GM18517 (cell line): ENCODE measurements at regions not wholly inside any gene's neighbourhood (a gene's known extent, or its start where the extent isn't known, plus 50 kb on each side); places are given as distances from the start of the nearest gene placed in this dataset.
"Not testable (repeated sequence)": the region's sequence is repeated elsewhere in the genome, so short reads cannot be mapped to it uniquely, and the experiment has no call there.

ENCODE experiments used
- ATAC-seq: cut with Tn5 transposase; IDR thresholded peaks from one replicate; pipeline ENCODE4 v1.9.1; 2021; ENCODE audit warnings: mild to moderate bottlenecking, moderate library complexity; ENCODE audit not compliant: unreplicated experiment

DNA sequence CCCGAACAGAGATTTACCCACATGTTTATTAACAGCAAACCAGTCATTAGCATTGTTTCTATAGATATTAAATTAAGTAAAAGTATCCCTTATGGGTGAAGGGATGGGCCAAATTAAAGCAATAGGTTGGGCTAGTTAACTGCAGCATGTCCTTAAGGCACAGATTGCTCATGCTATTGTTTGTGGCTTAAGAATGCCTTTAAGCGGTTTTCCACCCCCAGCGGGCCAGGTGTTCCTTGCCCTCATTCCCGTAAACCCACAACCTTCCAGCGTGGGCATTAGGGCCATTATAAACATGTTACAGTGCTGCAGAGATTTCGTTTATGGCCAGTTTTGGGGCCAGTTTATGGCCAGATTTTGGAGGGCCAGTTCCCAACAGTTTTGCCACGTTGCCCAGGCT lies 245.3 kb upstream of the PROK2 start:
- not testable (repeated sequence) for ATAC-seq

DNA sequence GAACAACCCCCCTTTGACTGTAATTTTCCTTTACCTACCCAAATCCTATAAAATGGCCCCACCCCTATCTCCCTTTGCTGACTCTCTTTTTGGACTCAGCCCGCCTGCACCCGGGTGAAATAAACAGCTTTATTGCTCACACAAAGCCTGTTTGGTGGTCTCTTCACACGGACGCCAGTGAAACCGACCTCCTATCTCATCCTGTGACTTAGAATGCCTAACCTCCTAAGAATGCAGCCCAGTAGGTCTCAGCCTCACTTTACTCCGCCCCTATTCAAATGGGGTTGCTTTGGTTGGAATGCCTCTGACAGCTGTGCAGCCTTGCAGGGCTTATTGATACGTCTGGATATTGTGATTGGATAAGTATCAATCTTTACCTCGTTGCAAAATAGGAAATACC lies 243.8 kb upstream of the PROK2 start:
- ATAC-seq = not testable (repeated sequence)

DNA sequence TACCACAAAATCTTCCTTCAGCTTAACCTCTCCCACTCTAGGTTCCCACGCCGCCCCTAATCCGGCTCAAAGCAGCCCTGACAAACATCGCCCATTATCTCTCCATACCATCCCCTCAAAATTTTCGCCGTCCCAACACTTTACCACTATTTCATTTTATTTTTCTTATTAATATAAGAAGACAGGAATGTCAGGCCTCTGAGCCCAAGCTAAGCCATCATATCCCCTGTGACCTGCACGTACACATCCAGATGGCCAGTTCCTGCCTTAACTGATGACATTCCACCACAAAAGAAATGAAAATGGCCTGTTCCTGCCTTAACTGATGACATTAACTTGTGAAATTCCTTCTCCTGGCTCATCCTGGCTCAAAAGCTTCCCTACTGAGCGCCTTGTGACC lies 243.4 kb upstream of the PROK2 start:
- not testable (repeated sequence) for ATAC-seq

DNA sequence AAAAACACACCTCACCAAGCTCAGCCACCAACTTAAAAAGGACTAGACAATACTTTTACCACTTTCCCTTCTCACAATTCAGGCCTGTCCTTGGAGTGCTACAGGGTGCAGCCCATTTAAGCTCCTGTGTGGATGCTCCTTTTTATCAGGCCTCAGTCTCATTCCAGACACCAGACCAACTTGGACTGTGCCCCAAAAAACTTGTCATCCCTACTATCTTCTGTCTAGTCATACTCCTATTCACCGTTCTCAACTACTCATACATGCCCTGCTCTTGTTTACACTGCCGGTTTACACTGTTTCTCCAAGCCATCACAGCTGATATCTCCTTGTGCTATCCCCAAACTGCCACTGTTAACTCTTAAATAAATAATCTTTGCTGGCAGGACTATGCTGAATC lies 242.8 kb upstream of the PROK2 start:
- ATAC-seq = not testable (repeated sequence)

DNA sequence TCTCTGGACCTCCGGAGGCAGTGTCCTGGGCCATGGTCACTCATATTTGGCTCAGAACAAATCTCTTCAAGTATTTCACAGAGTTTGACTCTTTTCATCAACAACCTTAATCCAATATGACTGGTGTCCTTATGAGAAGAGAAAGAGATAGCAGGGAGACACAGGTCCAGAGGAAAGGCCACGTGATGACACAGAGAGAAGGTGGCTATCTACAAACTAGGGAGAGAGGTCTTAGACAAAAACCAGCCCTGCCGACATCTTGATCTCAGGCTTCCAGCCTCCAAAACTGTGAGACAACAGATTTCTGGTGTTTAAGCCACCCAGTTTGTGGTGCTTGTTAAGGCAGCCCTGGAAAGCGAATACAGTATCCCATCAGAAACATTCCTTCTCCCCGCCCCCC lies 237.1 kb upstream of the PROK2 start:
- ATAC-seq = no peak

DNA sequence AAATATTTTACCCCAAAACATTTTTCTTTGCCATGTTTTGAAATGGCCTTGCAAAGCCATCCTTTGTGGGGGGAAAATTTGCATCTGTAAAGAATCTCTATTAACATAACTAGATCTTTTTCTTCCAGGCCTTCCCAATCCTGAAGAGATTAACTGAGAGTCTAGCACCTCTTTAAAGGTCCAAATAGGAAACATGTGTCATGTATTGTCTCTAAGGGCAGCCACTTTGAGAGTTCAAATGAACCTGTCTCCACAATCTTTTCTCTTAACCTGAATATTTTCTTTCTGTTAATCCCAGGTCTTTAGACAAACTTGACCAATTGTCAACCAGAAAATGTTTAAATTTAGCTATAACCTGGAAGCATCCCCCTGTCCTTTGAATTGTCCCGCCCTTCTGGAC lies 236.6 kb upstream of the PROK2 start:
- no peak for ATAC-seq

DNA sequence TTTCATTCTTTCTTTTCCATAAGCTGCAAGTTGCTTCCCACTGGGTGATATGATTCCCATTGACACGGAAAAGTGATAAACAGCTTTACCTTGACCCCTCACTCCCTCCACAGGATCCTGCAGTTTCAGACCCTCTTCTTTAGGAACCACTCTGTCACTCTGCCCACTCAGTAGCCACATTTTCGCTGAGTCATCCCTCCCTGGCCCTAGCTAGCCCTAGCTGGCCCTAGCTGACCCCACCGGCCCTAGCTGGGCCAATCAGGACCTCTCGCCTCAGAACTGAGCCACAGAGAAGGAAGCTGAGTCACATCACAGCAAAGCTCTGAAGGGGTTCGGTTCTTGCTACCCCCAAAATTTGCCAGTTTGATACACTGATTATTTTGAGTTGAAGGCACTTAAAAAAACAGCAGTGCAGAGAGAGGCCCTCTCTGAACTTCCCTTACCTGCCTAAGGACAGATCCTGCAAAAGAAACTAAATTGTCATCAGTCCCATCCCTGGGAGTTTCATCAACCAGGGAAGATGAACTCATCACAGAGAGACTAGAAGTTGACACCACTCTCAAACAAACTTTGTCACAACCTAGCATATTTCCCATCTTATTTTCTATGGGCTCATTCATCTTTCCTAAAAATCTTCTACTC lies 233.5 kb upstream of the PROK2 start:
- ATAC-seq = no peak

DNA sequence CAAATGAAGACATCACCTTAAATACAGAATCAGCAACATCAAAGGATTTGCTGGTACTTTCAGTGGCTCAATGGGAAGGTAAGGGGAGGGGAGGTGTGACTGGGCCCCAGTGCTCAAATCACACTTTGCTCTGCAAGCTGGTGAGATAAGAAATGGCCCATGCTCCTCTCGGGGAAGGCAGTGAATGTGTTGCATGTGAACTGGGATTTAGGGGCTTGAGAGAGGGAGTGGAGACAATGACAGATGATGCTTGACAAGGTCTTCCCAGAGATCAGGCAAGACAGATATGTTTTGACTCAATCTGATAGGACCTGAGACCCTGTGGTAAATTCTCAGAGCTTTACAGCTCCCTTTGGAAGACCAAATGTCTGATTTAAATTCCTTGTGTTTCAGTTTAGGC lies 233.0 kb upstream of the PROK2 start:
- ATAC-seq = no peak

DNA sequence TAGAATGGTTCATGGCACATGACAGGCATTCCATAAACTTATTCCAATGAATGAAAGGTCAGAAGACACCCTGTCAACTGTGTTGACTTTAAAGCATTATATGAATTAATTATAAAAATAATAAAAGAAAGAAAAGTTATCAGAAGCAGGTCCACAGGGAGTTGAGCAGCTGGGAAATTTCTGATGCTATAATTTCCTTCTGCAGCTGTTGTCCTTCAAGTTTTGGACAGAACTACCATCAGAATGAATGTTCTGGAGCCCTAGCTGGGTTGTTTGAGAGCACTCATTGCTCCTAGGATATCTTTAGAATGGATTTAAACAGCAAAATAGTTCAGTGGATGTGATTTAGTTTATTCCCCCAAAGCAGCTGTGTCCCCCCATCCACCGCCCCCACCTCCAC lies 232.4 kb upstream of the PROK2 start:
- ATAC-seq = no peak

DNA sequence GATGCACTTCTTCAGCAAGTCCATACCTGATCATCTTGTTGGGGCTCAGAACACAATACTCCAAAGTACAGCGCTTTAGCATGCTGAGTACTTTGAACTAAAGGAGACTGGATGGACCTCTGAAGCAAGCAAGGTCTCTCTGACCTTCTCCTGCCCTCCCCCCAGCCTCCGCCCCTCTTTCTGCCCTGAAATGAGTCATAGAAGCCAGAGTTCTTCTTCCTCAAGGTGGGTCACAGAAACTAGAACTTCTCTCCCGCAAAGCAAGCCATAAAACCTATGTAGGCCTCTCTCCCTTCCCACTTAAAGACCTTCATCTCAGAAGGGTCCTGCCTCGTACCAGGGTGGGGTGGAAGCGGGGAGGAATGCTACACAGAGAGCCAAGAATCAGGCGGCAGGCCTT lies 230.5 kb upstream of the PROK2 start:
- ATAC-seq = no peak

DNA sequence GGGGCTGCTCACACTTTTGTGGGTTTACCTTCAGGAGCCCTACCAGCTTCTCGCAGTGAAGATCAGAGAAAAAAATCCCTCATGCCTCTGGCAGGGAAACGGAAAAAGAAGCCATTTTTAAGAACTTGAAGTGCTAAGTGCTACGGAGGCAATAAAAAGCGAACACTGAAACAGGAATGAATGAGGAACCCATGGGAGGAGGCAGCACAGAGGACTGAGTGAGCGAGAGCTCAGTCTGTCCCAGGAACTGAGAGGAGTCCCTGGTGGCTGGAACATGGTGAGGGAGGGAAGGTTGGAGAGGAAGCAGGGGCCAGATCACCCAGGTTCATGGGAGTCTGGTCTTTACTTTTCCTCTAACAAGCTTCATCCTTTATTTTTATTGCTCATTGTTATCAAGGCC lies 228.1 kb upstream of the PROK2 start:
- ATAC-seq = no peak

DNA sequence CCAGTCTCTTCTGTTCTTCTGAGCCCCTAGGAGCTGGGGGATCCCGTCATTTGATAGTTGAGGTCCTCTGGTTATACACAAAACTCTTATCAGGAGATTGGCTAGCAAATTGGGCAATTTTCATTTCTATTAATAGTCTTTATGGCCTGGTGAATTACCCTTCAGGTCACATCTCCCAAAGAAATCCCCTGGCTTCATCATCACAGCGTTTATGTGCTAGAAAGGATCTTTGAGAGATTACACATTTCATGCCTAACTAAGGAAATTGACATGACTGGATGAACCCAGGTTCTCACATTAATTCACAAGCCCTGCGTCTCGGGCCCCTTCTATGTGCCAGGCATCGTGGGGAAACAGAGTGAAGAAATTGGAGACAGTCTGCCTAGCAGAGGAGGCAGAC lies 227.4 kb upstream of the PROK2 start:
- ATAC-seq = no peak

DNA sequence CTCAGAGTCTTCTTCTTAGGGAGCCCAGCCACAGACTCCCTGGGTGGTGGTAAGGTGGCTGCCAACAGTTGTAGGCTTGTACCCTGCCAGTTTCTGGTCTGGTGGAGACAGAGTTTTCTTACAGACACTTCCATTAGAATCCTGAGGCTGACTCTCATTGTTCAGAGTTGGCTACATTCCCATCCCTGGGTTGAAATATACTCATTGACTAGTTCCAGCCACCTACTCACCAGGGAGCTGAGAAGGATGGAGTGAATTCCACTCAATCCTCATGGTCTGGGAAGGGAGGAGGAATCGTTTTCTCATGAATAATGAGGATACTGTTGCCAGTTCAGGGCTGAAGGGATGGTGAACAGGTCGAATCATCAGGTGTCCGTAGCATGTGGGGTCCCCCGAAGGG lies 226.5 kb upstream of the PROK2 start:
- no peak for ATAC-seq

DNA sequence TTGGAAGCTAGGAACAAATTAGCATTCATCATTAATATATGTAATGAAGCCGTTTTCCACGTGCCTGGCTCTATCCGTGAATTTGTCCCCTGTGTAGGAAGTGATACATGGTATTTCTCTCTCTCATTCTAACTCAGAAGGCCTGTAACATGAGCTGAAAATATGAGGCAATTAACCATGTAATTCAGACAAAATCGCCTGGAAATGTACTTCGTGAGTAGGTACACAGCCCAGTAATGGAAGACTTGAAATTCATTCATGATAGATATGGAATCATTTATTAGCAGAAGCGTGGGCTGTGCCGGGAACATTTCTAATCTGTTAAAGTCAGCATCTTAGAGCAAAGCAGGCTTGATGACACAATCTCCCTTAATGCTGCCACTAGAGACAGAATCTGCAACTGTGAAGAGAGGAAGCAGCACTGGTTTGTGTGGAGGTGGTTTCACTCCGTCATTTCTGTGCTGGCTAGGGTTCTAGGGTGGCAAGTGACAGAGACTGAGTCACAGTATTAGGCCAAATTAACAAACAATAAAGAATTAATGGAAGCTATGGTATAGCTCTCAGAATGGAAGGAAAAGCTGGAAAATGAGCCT lies 225.0 kb upstream of the PROK2 start:
- no peak for ATAC-seq

DNA sequence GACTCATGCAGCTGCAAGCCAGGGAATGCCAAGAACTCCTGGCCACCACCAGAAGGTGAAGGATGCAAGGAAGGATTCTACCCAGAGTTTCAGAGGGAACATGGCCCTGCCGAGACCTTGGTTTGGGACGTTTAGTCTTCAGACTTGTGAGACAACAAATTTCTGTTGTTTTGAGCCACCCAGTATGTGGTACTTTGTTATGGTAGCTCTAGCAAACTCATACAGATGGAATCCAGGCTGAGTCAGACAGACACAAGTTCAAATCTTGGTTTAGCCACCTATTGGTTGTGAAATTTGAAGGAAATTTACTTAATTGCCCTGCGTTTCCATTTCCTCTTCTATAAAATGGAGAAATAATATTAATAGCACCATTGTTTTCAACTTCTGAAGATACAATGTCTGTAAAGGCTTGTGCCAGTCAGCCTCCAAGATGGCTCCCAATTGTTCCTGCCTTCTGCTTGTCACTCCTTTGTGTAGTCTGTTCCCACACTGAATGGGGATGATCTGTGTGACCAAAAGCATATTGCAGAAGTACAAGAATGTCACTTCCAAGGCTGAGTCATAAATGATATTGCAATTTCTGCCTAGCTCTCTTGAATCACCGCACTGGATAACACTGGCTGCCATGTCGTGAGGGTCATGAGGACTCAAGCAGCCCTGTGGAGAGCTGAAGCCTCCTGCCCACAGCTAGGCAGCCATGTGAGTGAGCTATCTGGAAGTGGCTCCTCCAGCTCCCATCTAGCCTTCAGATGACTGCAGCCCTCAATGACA lies 223.5 kb upstream of the PROK2 start:
- ATAC-seq = no peak

DNA sequence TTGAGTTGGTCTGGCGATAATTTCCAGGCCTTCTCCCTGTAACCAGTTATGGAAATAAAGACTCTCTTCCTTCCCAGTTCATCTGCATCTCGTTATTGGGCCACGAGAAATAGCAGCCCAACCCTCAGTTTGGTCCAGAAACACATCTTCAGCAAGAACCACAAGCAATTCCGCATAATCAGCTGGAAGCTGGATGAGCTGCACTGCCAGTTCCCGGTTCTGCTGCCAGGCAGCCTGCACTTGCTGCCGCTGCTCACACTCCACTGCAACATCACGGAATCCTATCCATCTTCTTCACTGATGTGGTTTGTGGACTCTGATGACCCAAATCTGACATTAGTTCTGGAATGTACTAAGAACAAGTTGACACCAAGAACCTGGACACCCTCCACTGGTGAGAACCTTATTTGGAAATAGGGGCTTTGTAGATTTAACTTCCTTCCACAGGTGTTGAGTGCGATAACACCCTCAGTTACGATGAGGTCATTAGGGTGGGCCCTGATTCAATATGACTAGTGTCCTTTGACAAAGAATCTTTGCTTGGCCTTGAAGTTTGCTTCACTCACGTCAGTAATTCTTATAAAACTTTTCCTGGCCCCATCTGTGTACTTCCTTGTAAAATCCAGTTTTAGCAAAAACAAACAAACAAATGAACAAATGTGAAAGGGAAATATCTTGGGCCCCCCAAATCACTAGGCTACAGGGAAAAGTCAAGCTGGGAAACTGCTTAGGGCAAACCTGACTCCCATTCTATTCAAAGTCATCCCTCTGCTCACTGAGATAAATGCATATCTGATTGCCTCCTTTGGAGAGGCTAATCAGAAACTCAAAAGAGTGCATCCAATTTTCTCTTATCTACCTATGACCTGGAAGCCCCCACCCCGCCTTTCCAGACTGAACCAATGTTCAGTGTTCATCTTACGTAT lies 221.9 kb upstream of the PROK2 start:
- ATAC-seq = no peak

DNA sequence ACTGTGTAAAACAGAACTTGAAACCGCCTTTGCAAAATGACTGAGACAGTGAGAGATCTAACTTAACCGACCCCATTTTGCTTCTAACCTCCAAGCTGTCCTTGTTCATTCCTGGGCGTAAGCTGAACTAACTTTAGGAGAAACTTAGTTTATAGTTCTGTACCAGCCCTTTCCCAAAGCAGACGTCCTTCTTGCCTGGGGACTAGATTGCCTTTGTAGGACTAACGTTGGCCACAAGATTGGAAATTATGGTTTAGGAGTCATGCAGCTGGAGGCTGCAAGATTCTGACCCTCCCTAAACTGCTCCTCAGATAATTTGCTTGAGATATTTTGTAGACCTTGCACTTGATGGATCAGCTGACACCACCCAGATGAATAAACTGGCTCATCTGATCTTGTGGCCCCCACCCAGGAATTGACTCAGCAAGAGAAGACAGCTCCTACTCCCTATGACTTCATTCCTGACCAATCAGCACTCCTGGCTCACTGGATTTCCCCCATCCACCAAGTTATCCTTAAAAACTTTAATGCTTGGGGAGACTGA lies 219.9 kb upstream of the PROK2 start:
- no peak for ATAC-seq

DNA sequence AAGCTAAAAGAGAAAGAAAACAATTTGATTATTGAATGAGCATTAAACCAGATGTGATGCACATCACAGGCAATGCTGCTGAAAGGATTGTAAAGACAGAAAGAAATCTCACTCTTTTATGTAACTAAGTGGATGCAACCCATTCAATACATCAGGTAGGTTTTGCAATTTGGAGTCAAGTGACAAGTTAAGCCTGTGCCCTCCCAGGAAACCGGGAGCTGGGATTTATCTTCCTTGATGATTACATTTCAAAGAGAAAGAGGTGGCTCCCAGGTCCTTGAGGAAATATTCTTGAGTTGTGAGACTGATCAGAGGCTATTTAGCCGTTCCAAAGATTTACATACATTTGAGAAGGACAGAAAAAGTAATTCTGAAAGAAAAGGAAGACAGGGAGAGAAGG lies 219.0 kb upstream of the PROK2 start:
- ATAC-seq = no peak

DNA sequence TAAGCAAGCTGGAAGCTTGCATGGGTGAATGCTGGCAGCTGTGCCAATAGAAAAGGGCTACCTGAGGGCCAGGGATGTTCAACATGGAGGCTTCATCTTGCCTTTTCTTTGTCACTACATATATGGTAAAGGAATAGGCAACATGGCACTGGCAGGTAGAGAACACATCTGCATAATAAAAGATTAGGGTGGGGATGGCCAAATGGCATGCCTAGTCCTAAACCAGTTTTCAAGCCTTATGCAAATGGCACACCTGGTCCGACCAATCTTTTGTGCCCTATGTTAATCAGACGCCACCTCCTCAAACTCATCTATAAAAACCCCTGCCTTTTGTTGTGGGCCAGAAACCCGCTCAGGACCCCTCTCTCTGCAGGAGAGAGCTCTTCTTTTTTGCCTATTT lies 216.8 kb upstream of the PROK2 start:
- no peak for ATAC-seq

DNA sequence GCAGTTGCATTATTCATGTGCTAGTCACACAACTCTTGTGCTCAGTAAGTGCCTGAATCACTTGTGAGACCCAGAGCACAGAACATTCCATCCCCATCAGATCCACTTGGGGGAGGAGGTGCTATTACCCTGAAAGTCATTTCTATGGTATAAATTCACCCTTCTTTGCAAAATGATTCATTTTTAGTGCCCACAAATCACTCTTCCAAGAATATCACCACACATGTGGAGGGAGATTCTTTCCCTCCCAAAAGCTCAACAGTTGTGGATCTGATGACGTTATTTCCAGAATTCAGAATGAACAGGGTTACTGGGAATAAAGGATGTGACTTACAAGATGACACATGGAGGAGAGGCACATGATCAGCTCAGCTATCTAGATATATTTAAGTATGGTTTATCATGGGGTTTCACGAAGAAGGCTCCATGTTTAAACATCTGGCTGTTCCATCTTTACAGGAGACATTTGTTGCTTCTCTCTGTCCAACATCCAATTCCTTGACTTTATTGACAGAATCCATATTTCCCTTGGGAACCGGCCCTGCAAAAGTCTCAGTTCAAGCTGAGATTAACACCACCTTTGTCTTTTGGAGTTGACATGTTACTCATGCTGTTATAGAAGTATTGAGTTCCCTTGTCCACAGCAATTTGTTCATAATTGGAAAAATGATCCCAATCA lies 214.2 kb upstream of the PROK2 start:
- no peak for ATAC-seq
